ENCODE measurements at regions not wholly inside any gene's neighbourhood (a gene's known extent, or its start where the extent isn't known, plus 50 kb on each side); places are given as distances from the start of the nearest gene placed in this dataset.
"Not testable (repeated sequence)": the region's sequence is repeated elsewhere in the genome, so short reads cannot be mapped to it uniquely, and the experiment has no call there.

GRCh38 chr18:73119574-73119973 is 251.8 kb upstream of the NETO1 start:
- intact Hi-C loops (cut with DNase I) = no loop called here
- DNase-seq (ENCODE audit: low spot score) = no peak

GRCh38 chr18:73118121-73118816 is 250.5 kb upstream of the NETO1 start:
- intact Hi-C loops (cut with DNase I) = no loop called here
- DNase-seq (ENCODE audit: low spot score) = no peak

- DNase-seq (ENCODE audit: low spot score) = no peak
- intact Hi-C loops (cut with DNase I) = no loop called here
These were observed 242.5 kb upstream of the NETO1 start for GRCh38 chr18:73110307-73110706.

- DNase-seq (ENCODE audit: low spot score) = no peak
These were observed 234.2 kb upstream of the NETO1 start for GRCh38 chr18:73101977-73102376.

GRCh38 chr18:73101491-73101890 is 233.7 kb upstream of the NETO1 start:
- DNase-seq (ENCODE audit: low spot score); intact Hi-C loops (cut with DNase I): not testable (repeated sequence)

More at GRCh38 chr18:73101977-73102376, 234.2 kb upstream of the NETO1 start:
- intact Hi-C loops (cut with DNase I) = no loop called here

GRCh38 chr18:73099759-73100158 is 232.0 kb upstream of the NETO1 start:
- DNase-seq (ENCODE audit: low spot score) = no peak
- intact Hi-C loops (cut with DNase I) = no loop called here

- intact Hi-C loops (cut with DNase I) = no loop called here
- DNase-seq (ENCODE audit: low spot score) = no peak
These were observed 226.0 kb upstream of the NETO1 start for GRCh38 chr18:73093687-73094250.

GRCh38 chr18:73088445-73088844 is 220.7 kb upstream of the NETO1 start:
- no peak for DNase-seq (ENCODE audit: low spot score)
- intact Hi-C loops (cut with DNase I) = no loop called here

- no peak for DNase-seq (ENCODE audit: low spot score)
- intact Hi-C loops (cut with DNase I) = no loop called here
These were observed 219.6 kb upstream of the NETO1 start for GRCh38 chr18:73087282-73087977.

- intact Hi-C loops (cut with DNase I) = no loop called here
- no peak for DNase-seq (ENCODE audit: low spot score)
These were observed 212.1 kb upstream of the NETO1 start for GRCh38 chr18:73079920-73080319.

GRCh38 chr18:73060666-73061288 is 193.0 kb upstream of the NETO1 start:
- intact Hi-C loops (cut with DNase I) = no loop called here
- DNase-seq (ENCODE audit: low spot score) = no peak

GRCh38 chr18:73059280-73059679 is 191.5 kb upstream of the NETO1 start:
- intact Hi-C loops (cut with DNase I) = no loop called here
- no peak for DNase-seq (ENCODE audit: low spot score)

- intact Hi-C loops (cut with DNase I) = no loop called here
- no peak for DNase-seq (ENCODE audit: low spot score)
These were observed 179.9 kb upstream of the NETO1 start for GRCh38 chr18:73047688-73048087.

GRCh38 chr18:73045037-73045436 is 177.2 kb upstream of the NETO1 start:
- intact Hi-C loops (cut with DNase I) = no loop called here
- no peak for DNase-seq (ENCODE audit: low spot score)

GRCh38 chr18:73043611-73044010 is 175.8 kb upstream of the NETO1 start:
- intact Hi-C loops (cut with DNase I) = no loop called here
- DNase-seq (ENCODE audit: low spot score) = no peak

- no peak for DNase-seq (ENCODE audit: low spot score)
- intact Hi-C loops (cut with DNase I) = no loop called here
These were observed 175.4 kb upstream of the NETO1 start for GRCh38 chr18:73043211-73043610.

GRCh38 chr18:73040247-73040646 is 172.5 kb upstream of the NETO1 start:
- no peak for DNase-seq (ENCODE audit: low spot score)

GRCh38 chr18:73038336-73038735 is 170.5 kb upstream of the NETO1 start:
- no peak for DNase-seq (ENCODE audit: low spot score)
- intact Hi-C loops (cut with DNase I) = no loop called here

More at GRCh38 chr18:73040247-73040646, 172.5 kb upstream of the NETO1 start:
- intact Hi-C loops (cut with DNase I) = no loop called here

GRCh38 chr18:73023975-73024374 is 156.2 kb upstream of the NETO1 start:
- no peak for DNase-seq (ENCODE audit: low spot score)
- intact Hi-C loops (cut with DNase I) = no loop called here

- intact Hi-C loops (cut with DNase I) = no loop called here
- DNase-seq (ENCODE audit: low spot score) = no peak
These were observed 141.9 kb upstream of the NETO1 start for GRCh38 chr18:73009691-73010090.

GRCh38 chr18:73007915-73008308 is 140.1 kb upstream of the NETO1 start:
- intact Hi-C loops (cut with DNase I) = no loop called here
- DNase-seq (ENCODE audit: low spot score) = no peak
